GM12873 (cell line): ENCODE measurements at regions not wholly inside any gene's neighbourhood (a gene's known extent, or its start where the extent isn't known, plus 50 kb on each side); places are given as distances from the start of the nearest gene placed in this dataset.

Experiments used
- TF ChIP-seq, protein P1 (sequence below): IDR thresholded peaks from 2 replicates; pipeline ENCODE4 v1.5.1; 2012; ENCODE audit warnings: low read depth, mild to moderate bottlenecking, moderate library complexity, low read length, control low read depth; ENCODE audit not compliant: insufficient read depth; ENCODE audit errors: missing control alignments

DNA sequence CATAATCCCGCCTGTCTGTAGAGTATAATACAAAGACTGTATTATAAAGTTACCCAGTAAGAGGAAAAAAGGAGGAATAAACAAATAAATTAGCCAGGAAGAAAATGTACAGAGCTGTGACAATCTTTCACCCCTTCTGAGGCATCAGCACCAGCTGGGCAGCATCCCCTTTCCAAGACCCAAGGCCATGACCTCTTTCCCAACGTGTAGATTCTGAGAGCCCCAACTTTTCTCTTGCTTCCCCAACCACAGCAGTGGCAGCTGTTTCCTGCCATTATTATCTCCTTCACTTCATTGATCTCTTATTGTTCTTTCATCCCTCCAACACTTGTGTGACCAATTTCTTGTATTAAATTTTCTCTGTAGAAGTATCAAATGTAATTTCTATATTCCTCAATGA is 101.6 kb downstream of the BBS10 start:
- TF ChIP-seq, protein P1, sequence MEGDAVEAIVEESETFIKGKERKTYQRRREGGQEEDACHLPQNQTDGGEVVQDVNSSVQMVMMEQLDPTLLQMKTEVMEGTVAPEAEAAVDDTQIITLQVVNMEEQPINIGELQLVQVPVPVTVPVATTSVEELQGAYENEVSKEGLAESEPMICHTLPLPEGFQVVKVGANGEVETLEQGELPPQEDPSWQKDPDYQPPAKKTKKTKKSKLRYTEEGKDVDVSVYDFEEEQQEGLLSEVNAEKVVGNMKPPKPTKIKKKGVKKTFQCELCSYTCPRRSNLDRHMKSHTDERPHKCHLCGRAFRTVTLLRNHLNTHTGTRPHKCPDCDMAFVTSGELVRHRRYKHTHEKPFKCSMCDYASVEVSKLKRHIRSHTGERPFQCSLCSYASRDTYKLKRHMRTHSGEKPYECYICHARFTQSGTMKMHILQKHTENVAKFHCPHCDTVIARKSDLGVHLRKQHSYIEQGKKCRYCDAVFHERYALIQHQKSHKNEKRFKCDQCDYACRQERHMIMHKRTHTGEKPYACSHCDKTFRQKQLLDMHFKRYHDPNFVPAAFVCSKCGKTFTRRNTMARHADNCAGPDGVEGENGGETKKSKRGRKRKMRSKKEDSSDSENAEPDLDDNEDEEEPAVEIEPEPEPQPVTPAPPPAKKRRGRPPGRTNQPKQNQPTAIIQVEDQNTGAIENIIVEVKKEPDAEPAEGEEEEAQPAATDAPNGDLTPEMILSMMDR, result no peak

DNA sequence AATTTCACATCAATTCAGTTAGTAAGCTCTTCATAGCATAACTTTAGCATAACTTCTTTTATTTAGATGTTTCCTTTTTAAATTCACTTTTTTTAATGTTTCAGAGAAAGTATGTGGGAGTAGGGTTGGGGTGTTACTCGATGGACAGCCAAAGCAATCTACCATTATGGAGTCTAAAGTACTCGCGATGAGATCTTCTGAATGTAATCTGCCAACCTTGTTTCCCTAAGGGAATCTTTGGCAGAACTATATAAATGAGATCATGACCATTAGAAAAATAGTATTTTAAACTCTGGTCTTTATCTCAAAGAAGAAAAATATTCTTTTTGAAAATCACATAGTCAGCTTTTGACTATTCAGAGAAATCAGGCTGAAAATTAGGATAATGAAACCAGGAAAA is 103.9 kb downstream of the BBS10 start:
- TF ChIP-seq, protein P1, result no peak

DNA sequence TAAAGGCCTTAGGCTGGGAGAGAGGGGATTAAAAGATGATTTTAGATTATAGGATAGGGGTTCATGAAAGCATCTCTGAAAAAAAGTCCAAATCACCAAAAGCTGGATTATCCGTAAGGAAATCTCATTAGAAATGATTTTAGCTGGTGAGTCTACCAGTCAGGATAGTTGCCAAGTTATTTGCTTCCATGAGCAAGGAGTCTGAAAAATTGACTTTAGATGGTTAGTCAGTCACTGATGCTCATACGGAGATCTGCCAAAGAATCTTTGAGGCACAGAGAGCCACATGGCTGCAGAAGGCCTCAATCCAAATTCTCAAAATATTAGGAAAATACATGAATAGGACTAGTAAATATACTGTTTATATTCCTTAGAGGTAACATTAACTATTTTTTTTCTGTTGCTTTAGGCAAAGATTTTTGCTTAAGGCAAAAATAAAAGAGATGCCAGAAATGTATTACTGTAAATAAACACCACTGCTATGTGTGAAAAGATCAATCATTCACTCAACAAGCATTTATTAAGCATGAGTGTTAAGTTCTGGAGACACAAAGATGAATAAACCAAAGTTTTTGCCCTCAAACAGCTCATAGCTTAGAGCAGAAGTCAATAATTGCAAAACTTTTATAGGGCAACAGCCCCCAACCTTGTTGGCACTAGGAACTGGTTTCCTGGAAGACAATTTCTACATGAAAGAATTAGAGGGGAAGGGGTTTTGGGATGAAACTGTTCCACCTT is 105.2 kb downstream of the BBS10 start:
- TF ChIP-seq, protein P1, result no peak

DNA sequence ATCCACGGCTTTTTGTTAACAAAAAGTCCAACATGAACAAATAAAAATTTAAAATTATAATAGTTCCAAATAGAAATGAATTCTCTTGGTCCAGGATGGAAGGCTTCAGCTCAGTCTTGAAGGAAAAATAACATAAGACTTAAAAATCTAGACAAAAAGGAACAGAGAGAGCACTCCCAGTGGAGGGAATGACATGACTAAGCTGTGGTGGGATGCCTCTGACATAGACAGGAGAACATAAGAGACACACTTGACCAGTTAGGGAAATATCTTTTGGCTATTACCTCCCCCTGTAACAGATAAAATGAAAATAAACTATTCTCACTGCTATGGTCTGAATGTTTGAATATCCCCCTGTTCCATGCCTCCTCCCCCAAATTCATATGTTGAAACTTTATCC is 106.8 kb downstream of the BBS10 start:
- TF ChIP-seq, protein P1, result no peak

DNA sequence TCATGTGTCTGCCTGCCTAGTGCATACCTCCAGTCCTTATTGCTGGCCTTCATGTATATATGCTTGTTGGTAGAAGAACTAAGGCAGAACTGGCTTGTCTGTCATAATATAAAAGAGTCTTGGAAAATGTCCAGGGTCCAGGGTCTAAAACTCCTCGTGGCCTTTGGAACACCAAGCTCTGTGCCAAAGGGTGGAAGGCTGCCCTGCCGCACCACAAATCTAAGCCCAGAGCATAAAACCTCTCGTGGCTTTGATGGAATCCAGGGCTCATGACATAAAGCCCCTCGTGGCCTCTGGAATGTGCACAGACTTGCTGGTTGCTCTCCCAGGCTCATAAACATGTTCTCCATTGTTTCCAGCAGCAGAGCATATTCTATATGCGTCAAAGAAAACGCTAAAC is 107.9 kb downstream of the BBS10 start:
- TF ChIP-seq, protein P1, result no peak

DNA sequence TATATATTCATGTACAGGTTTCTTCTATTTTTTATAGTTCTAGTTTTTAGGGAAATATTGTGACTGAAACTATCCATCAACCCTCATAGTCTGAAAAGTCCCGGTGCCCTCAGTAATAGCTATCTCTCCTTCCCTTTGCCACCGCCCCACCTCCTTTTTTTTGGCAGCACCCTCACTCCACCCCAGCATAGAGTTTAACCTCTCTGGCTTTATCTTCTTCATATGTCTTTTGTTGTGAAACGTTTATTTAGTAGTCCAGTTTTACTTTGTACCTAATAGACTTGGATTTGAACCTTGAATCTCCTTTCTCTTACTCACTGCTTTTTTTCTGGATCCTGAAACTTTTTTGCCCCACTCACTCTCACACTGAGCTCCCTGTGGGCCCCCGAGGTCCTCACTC is 109.5 kb downstream of the BBS10 start:
- TF ChIP-seq, protein P1, result no peak

DNA sequence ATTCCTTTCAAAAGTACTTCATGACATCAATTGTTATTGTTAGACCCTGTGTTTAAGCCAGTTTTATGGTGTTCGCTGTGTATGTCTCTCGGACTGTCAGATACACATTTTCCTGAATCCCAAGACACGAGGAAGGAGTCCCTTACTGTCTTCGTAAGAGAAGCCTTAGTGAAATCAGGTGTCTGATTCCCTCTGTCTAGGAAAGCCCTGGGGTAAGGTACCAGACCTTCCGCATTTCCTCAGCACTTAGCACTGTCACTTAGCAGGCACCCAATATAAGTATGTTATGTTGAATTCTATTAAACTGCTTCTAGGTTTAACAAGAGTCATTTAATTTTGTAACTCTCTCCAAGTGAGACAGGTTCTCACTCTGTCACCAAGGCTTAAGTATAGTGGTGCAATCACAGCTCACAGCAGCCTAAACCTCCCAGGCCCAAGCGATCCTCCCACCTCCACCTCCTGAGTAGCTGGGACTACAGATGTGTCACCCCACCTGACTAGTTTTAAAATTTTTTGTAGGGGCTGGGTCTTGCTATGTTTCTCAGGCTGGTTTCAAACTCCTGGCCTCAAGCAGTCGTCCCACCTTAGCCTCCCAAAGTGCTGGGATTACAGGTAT is 111.0 kb downstream of the BBS10 start:
- TF ChIP-seq, protein P1, result no peak
